Glomerular visceral epithelial cell (primary cell): ENCODE measurements at regions not wholly inside any gene's neighbourhood (a gene's known extent, or its start where the extent isn't known, plus 50 kb on each side); places are given as distances from the start of the nearest gene placed in this dataset.
"Not testable (repeated sequence)": the region's sequence is repeated elsewhere in the genome, so short reads cannot be mapped to it uniquely, and the experiment has no call there.

Experiments used
- DNase-seq: peaks from one replicate; pipeline ENCODE4 v3.0.0-alpha.2; 2016; ENCODE audit errors: extremely low spot score

- DNase-seq = no peak
Measured at GRCh38 chr2:12618576-12618975, 98.2 kb upstream of the TRIB2 start.

- DNase-seq = peak; percentile 88
Measured at GRCh38 chr2:12619975-12620374, 96.8 kb upstream of the TRIB2 start.

GRCh38 chr2:12620759-12621158 is 96.0 kb upstream of the TRIB2 start:
- no peak for DNase-seq

- no peak for DNase-seq
Measured at GRCh38 chr2:12623051-12623450, 93.7 kb upstream of the TRIB2 start.

- DNase-seq = no peak
Measured at GRCh38 chr2:12624384-12624783, 92.4 kb upstream of the TRIB2 start.

- DNase-seq = no peak
Measured at GRCh38 chr2:12624905-12625598, 91.7 kb upstream of the TRIB2 start.

- not testable (repeated sequence) for DNase-seq
Measured at GRCh38 chr2:12628541-12628940, 88.2 kb upstream of the TRIB2 start.

- no peak for DNase-seq
Measured at GRCh38 chr2:12636837-12637581, 79.7 kb upstream of the TRIB2 start.

GRCh38 chr2:12637754-12638153 is 79.0 kb upstream of the TRIB2 start:
- DNase-seq = no peak

- DNase-seq = no peak
Measured at GRCh38 chr2:12641441-12641840, 75.3 kb upstream of the TRIB2 start.

GRCh38 chr2:12642332-12642731 is 74.4 kb upstream of the TRIB2 start:
- DNase-seq = no peak

- DNase-seq = no peak
Measured at GRCh38 chr2:12642859-12643258, 73.9 kb upstream of the TRIB2 start.

GRCh38 chr2:12649602-12650400 is 66.9 kb upstream of the TRIB2 start:
- DNase-seq = no peak

- no peak for DNase-seq
Measured at GRCh38 chr2:12651641-12652040, 65.1 kb upstream of the TRIB2 start.

GRCh38 chr2:12652723-12653122 is 64.0 kb upstream of the TRIB2 start:
- DNase-seq = no peak

- DNase-seq = no peak
Measured at GRCh38 chr2:12657560-12657959, 59.2 kb upstream of the TRIB2 start.

GRCh38 chr2:12658310-12658945 is 58.3 kb upstream of the TRIB2 start:
- no peak for DNase-seq

GRCh38 chr2:12661489-12661888 is 55.2 kb upstream of the TRIB2 start:
- DNase-seq = no peak

GRCh38 chr2:12663306-12664037 is 53.3 kb upstream of the TRIB2 start:
- no peak for DNase-seq

- DNase-seq = no peak
Measured at GRCh38 chr2:12665334-12665733, 51.4 kb upstream of the TRIB2 start.

- DNase-seq = no peak
Measured at GRCh38 chr2:12666445-12666844, 50.3 kb upstream of the TRIB2 start.
